IMR-90 (cell line): ENCODE measurements at regions not wholly inside any gene's neighbourhood (a gene's known extent, or its start where the extent isn't known, plus 50 kb on each side); places are given as distances from the start of the nearest gene placed in this dataset.

ENCODE experiments used
- ATAC-seq: fragments of 200-7000 bp; cut with Tn5 transposase; 2 replicates; pipeline ENCODE4 v1.9.1; 2020; ENCODE audit warnings: low read depth, mild to moderate bottlenecking, moderate library complexity
- BruUV-seq: library from RNA; stranded (reverse); fragments of 400-500 nt; replicated peaks from 2 replicates; lab custom pipeline; 2021; lab: Mats Ljungman, UMichigan
- CTCF ChIA-PET: fragments of 300-600 bp; formaldehyde crosslinking; extraction: SDS; loops from one replicate; lab custom pipeline; 2021; ENCODE audit warnings: antibody characterized with exemption; lab: Yijun Ruan, JAX
- POLR2A ChIA-PET: fragments of 300-600 bp; sonication (Branson Sonifier 250); formaldehyde crosslinking; loops from one replicate; lab custom pipeline; 2022; ENCODE audit warnings: antibody characterized with exemption; ENCODE audit not compliant: unreplicated experiment; lab: Charles Lee
- DNase-seq: peaks from one replicate; pipeline ENCODE4 v3.0.0; 2013
- H2AFZ ChIP-seq: replicated peaks from 2 replicates; pipeline ENCODE3; 2013; ENCODE audit warnings: low read length, mild to moderate bottlenecking; ENCODE audit not compliant: poor library complexity
- H2AK5ac ChIP-seq: 2 replicates; pipeline ENCODE4 v1.6.1; 2013; ENCODE audit warnings: low read depth, low read length, inconsistent platforms
- H2AK9ac ChIP-seq: replicated peaks from 2 replicates; pipeline ENCODE3; 2013; ENCODE audit warnings: mild to moderate bottlenecking, low read depth, low read length, moderate library complexity; ENCODE audit not compliant: poor library complexity
- H2BK120ac ChIP-seq: 2 replicates; pipeline ENCODE4 v1.6.1; 2013; ENCODE audit warnings: low read depth, low read length, inconsistent platforms
- H2BK15ac ChIP-seq: 3 replicates; pipeline ENCODE4 v1.6.1; 2013; ENCODE audit warnings: low read depth, low read length, inconsistent platforms
- H2BK20ac ChIP-seq: 2 replicates; pipeline ENCODE4 v1.6.1; 2013; ENCODE audit warnings: low read depth, mild to moderate bottlenecking, inconsistent platforms, low read length, moderate library complexity
- H2BK5ac ChIP-seq: 2 replicates; pipeline ENCODE4 v1.6.1; 2013; ENCODE audit warnings: mild to moderate bottlenecking, low read depth, low read length, inconsistent platforms; ENCODE audit not compliant: poor library complexity, severe bottlenecking
- H3K14ac ChIP-seq: replicated peaks from 2 replicates; pipeline ENCODE4 v1.6.1; 2013; ENCODE audit warnings: low read depth, low read length, inconsistent platforms
- H3K18ac ChIP-seq: 2 replicates; pipeline ENCODE4 v1.6.1; 2013; ENCODE audit warnings: low read depth, low read length, control low read depth
- H3K23ac ChIP-seq: 2 replicates; pipeline ENCODE4 v1.6.1; 2013; ENCODE audit warnings: low read depth, low read length, inconsistent platforms
- H3K27ac ChIP-seq: 2 replicates; pipeline ENCODE4 v1.5.1; 2013; ENCODE audit warnings: mild to moderate bottlenecking, control low read depth, low read length; ENCODE audit not compliant: insufficient read depth
- H3K27me3 ChIP-seq: 2 replicates; pipeline ENCODE4 v1.6.1; 2013; ENCODE audit warnings: low read length; ENCODE audit not compliant: control insufficient read depth, insufficient read depth
- H3K36me3 ChIP-seq: 2 replicates; pipeline ENCODE4 v1.6.1; 2013; ENCODE audit warnings: low read length, mixed read lengths; ENCODE audit not compliant: control insufficient read depth, insufficient read depth
- H3K4ac ChIP-seq: 2 replicates; pipeline ENCODE4 v1.6.1; 2013; ENCODE audit warnings: low read depth, low read length, inconsistent platforms
- H3K4me1 ChIP-seq: 2 replicates; pipeline ENCODE4 v1.6.1; 2013; ENCODE audit warnings: low read length, mixed read lengths; ENCODE audit not compliant: control insufficient read depth, insufficient read depth
- H3K4me2 ChIP-seq: 2 replicates; pipeline ENCODE4 v1.6.1; 2013; ENCODE audit warnings: low read depth, mild to moderate bottlenecking, control low read depth, low read length, moderate library complexity
- H3K4me3 ChIP-seq: 2 replicates; pipeline ENCODE4 v1.5.1; 2013; ENCODE audit warnings: low read depth, mild to moderate bottlenecking, control low read depth, low read length, moderate library complexity; ENCODE audit not compliant: insufficient read depth
- H3K56ac ChIP-seq: 2 replicates; pipeline ENCODE4 v1.6.1; 2013; ENCODE audit warnings: low read length, inconsistent platforms; ENCODE audit not compliant: insufficient read depth; ENCODE audit errors: extremely low read depth
- H3K79me1 ChIP-seq, 2 experiments: 2 replicates each; pipeline ENCODE4 v1.6.1; 2013; ENCODE audit warnings: low read length in 2 of 2, inconsistent platforms in 1 of 2, low read depth in 1 of 2
- H3K9ac ChIP-seq: 2 replicates; pipeline ENCODE4 v1.6.1; 2013; ENCODE audit warnings: low read depth, low read length, control low read depth
- H3K9me1 ChIP-seq: 2 replicates; pipeline ENCODE4 v1.6.1; 2013; ENCODE audit warnings: low read length, inconsistent platforms; ENCODE audit not compliant: insufficient read depth
- H3K9me3 ChIP-seq: 2 replicates; pipeline ENCODE4 v1.6.1; 2013; ENCODE audit warnings: low read length; ENCODE audit not compliant: control insufficient read depth, insufficient read depth
- H4K20me1 ChIP-seq: 2 replicates; pipeline ENCODE4 v1.6.1; 2013; ENCODE audit warnings: low read length, inconsistent platforms; ENCODE audit not compliant: insufficient read depth
- H4K5ac ChIP-seq: 2 replicates; pipeline ENCODE4 v1.6.1; 2013; ENCODE audit warnings: mild to moderate bottlenecking, low read depth, low read length, control low read depth
- H4K8ac ChIP-seq, 2 experiments: 2 replicates each; pipeline ENCODE4 v1.6.1; 2013; ENCODE audit warnings: low read depth in 2 of 2, low read length in 2 of 2, control low read depth in 1 of 2, inconsistent platforms in 1 of 2
- H4K91ac ChIP-seq: 2 replicates; pipeline ENCODE4 v1.6.1; 2013; ENCODE audit warnings: low read depth, low read length, inconsistent platforms; ENCODE audit not compliant: insufficient read depth
- BHLHE40 ChIP-seq: fragments of 150-350 bp; IDR thresholded peaks from 2 replicates; pipeline ENCODE4 v1.6.1; 2016; ENCODE audit warnings: mild to moderate bottlenecking, low read depth, low read length
- CEBPB ChIP-seq: IDR thresholded peaks from 2 replicates; pipeline ENCODE4 v1.6.1; 2012; ENCODE audit warnings: low read depth, low read length, improper control_type of control experiment
- CHD1 ChIP-seq: IDR thresholded peaks from 2 replicates; pipeline ENCODE4 v1.6.1; 2012; ENCODE audit warnings: low read depth, low read length, improper control_type of control experiment
- FOS ChIP-seq: fragments of 150-350 bp; IDR thresholded peaks from 2 replicates; pipeline ENCODE4 v1.6.1; 2016; ENCODE audit warnings: low read depth, low read length
- MAFK ChIP-seq: IDR thresholded peaks from 2 replicates; pipeline ENCODE4 v1.6.1; 2012; ENCODE audit warnings: low read depth, low read length, improper control_type of control experiment
- MAZ ChIP-seq: IDR thresholded peaks from 2 replicates; pipeline ENCODE4 v1.6.1; 2012; ENCODE audit warnings: low read depth, mild to moderate bottlenecking, low read length, improper control_type of control experiment, moderate library complexity, borderline replicate concordance
- MXI1 ChIP-seq: IDR thresholded peaks from 2 replicates; pipeline ENCODE4 v1.6.1; 2012; ENCODE audit warnings: low read depth, mild to moderate bottlenecking, low read length, moderate library complexity, borderline replicate concordance
- NFE2L2 ChIP-seq: fragments of 150-350 bp; IDR thresholded peaks from 2 replicates; pipeline ENCODE4 v1.6.1; 2016; ENCODE audit warnings: low read depth, mild to moderate bottlenecking, low read length
- POLR2A ChIP-seq: IDR thresholded peaks from 2 replicates; pipeline ENCODE4 v1.6.1; 2012; ENCODE audit warnings: mild to moderate bottlenecking, low read depth, low read length
- RAD21 ChIP-seq: IDR thresholded peaks from 2 replicates; pipeline ENCODE4 v1.6.1; 2012; ENCODE audit warnings: low read length, improper control_type of control experiment
- RCOR1 ChIP-seq: IDR thresholded peaks from 2 replicates; pipeline ENCODE4 v1.6.1; 2012; ENCODE audit warnings: mild to moderate bottlenecking, low read length, improper control_type of control experiment; ENCODE audit not compliant: insufficient replicate concordance
- RFX5 ChIP-seq: IDR thresholded peaks from 2 replicates; pipeline ENCODE4 v1.8.0; 2012; ENCODE audit warnings: low read depth, mild to moderate bottlenecking, low read length, moderate library complexity
- SMC3 ChIP-seq: fragments of 150-350 bp; IDR thresholded peaks from 2 replicates; pipeline ENCODE4 v1.6.1; 2016; ENCODE audit warnings: low read depth, mild to moderate bottlenecking, antibody characterized with exemption, low read length, moderate library complexity
- WGBS, 2 experiments: methylation state at CpG; one replicate each; pipeline versions ENCODE4 v1.1.5 to v1.1.7; 2013; ENCODE audit warnings: missing lambda C conversion rate in 2 of 2; ENCODE audit not compliant: insufficient read length in 1 of 2; ENCODE audit errors: extremely low coverage in 2 of 2; 5-methylcytosine and 5-hydroxymethylcytosine counted together
- dilution Hi-C: fragments of 300-500 bp; cut with HindIII; formaldehyde crosslinking; loops from one replicate; pipeline ENCODE4 v1.14.3; 2018; ENCODE audit warnings: low sequenced_read_pairs; ENCODE audit not compliant: unreplicated experiment
- in situ Hi-C: fragments of 300-500 bp; cut with MboI; formaldehyde crosslinking; loops from 3 replicates; pipeline ENCODE4 v1.14.3; 2019; ENCODE audit warnings: low sequenced_read_pairs, inconsistent platforms, mixed read lengths
- intact Hi-C: fragments of 100-400 bp; cut with micrococcal nuclease; formaldehyde crosslinking; loops from 2 replicates; pipeline ENCODE4 v1.10.0; 2022
- TF ChIP-seq, protein P1 (sequence below): conservative IDR thresholded peaks from 2 replicates; pipeline ENCODE4 v1.5.1; 2012; ENCODE audit warnings: mild to moderate bottlenecking, low read depth, low read length, improper control_type of control experiment
- TF ChIP-seq, protein P2 (sequence below): fragments of 150-350 bp; IDR thresholded peaks from 2 replicates; pipeline ENCODE4 v1.6.1; 2016; ENCODE audit warnings: low read depth, mild to moderate bottlenecking, low read length, moderate library complexity, borderline replicate concordance
- TF ChIP-seq, protein P3 (sequence below): fragments of 150-350 bp; IDR thresholded peaks from 2 replicates; pipeline ENCODE4 v1.6.1; 2017; ENCODE audit warnings: mild to moderate bottlenecking, antibody characterized with exemption, low read length, low read depth

DNA sequence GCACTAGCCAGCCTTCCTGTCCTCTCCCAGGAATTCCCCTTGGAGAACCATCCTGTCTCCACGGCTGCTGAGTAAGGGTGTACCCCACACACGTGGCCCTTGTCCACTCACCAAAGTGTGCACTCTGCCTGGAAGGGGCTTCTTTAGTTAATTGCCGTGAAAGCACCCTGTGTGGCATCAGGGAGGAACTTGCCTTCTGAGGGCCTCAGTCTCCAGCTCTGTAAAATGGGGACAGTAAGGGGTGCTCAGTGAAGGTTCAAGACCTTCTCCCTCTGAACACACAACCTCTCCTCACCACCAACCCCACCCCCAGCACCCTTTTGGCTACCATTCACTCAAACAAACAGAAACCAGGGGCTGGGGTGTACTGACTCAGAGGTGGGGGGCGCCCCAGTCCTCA is 59.1 kb upstream of the LHX1 start:
- Histone ChIP-seq H3K79me1 (no peaks in the 10 kb centered on the region), H3K27me3 (peaks cover 7% of the 10 kb centered on the region), H3K18ac (no peak overlapping the region), H3K4me2 (no peak overlapping the region), H3K36me3 (no peaks in the 10 kb centered on the region), H2AFZ (no peak overlapping the region), H3K4me3 (no peak overlapping the region), H3K9me3 (peaks cover 4% of the 10 kb centered on the region; the same call in 1 of the 2 replicates), H2BK5ac (no peak overlapping the region), H3K27ac (no peak overlapping the region), H2BK120ac (no peak overlapping the region), H3K4me1 (no peaks in the 10 kb centered on the region), H3K23ac (no peak overlapping the region), H3K56ac (no peak overlapping the region), H4K91ac (no peak overlapping the region), H3K14ac (no peak overlapping the region), H4K20me1 (no peaks in the 10 kb centered on the region), H3K9ac (no peak overlapping the region), H2AK9ac (no peak overlapping the region), H3K4ac (no peak overlapping the region), H2BK20ac (no peak overlapping the region), H4K8ac (no peak overlapping the region), H4K5ac (no peak overlapping the region), H2BK15ac (no peak overlapping the region), H2AK5ac (no peak overlapping the region), H3K9me1 (no peaks in the 10 kb centered on the region)
- ChIA-PET POLR2A (no interaction called here), CTCF (no interaction called here)
- intact Hi-C loops (no loop called here), dilution Hi-C loops (no loop called here), in situ Hi-C loops (no loop called here)
- 67% methylated on average over 2 of the region's 4 CpGs; no CpG with 5 or more reads in 1 of the 2 experiments for WGBS, 2 experiments
- ATAC-seq (no peak), DNase-seq (no peak)
- no peak for TF ChIP-seq NFE2L2
- TF ChIP-seq CHD1, result no peak
- no peak for TF ChIP-seq RAD21
- no peak for TF ChIP-seq SMC3
- TF ChIP-seq CEBPB, result no peak
- no peak for TF ChIP-seq RFX5
- TF ChIP-seq FOS, result no peak
- no peak for TF ChIP-seq MAFK
- TF ChIP-seq, protein P1, sequence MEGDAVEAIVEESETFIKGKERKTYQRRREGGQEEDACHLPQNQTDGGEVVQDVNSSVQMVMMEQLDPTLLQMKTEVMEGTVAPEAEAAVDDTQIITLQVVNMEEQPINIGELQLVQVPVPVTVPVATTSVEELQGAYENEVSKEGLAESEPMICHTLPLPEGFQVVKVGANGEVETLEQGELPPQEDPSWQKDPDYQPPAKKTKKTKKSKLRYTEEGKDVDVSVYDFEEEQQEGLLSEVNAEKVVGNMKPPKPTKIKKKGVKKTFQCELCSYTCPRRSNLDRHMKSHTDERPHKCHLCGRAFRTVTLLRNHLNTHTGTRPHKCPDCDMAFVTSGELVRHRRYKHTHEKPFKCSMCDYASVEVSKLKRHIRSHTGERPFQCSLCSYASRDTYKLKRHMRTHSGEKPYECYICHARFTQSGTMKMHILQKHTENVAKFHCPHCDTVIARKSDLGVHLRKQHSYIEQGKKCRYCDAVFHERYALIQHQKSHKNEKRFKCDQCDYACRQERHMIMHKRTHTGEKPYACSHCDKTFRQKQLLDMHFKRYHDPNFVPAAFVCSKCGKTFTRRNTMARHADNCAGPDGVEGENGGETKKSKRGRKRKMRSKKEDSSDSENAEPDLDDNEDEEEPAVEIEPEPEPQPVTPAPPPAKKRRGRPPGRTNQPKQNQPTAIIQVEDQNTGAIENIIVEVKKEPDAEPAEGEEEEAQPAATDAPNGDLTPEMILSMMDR, result no peak
- TF ChIP-seq, protein P2, sequence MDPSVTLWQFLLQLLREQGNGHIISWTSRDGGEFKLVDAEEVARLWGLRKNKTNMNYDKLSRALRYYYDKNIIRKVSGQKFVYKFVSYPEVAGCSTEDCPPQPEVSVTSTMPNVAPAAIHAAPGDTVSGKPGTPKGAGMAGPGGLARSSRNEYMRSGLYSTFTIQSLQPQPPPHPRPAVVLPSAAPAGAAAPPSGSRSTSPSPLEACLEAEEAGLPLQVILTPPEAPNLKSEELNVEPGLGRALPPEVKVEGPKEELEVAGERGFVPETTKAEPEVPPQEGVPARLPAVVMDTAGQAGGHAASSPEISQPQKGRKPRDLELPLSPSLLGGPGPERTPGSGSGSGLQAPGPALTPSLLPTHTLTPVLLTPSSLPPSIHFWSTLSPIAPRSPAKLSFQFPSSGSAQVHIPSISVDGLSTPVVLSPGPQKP, result no peak
- TF ChIP-seq RCOR1, result no peak
- TF ChIP-seq MXI1, result no peak
- no peak for TF ChIP-seq POLR2A
- no peak for TF ChIP-seq BHLHE40
- TF ChIP-seq, protein P3, sequence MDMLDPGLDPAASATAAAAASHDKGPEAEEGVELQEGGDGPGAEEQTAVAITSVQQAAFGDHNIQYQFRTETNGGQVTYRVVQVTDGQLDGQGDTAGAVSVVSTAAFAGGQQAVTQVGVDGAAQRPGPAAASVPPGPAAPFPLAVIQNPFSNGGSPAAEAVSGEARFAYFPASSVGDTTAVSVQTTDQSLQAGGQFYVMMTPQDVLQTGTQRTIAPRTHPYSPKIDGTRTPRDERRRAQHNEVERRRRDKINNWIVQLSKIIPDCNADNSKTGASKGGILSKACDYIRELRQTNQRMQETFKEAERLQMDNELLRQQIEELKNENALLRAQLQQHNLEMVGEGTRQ, result no peak
- TF ChIP-seq MAZ, result no peak
- no TSS peak for BruUV-seq
